Ecto neural progenitor cell (in vitro differentiated cells): ENCODE measurements at regions not wholly inside any gene's neighbourhood (a gene's known extent, or its start where the extent isn't known, plus 50 kb on each side); places are given as distances from the start of the nearest gene placed in this dataset.

ENCODE experiments used
- DNase-seq: peaks from one replicate; pipeline ENCODE4 v3.0.0-alpha.2; 2018; ENCODE audit warnings: low spot score

DNA sequence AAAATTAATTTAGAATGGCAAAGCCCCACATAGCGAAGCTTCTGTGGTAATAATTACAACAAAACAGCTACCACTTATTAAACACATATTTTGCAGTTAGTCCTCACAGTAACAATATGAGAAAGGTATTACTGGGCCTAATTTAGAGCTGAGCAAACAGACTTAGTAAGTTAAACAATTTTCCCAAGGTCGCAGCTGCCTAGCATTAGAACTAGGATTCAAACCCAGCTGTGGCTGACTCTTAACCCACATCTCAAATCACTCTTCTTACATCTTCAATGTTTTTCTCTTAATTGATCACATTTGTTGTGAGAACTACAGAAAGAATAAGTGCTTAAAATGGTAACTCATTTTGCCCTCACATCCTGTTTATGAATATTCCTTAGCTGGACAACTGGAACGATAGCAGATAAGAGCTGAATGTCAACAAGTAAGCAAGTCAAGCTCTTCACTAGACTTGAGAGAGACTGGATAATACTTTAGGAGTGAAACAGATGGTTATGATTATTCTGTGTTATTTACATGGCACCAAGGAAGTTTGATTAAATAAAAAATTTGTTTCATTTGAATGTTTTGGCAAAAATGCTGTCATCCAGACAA lies 59.4 kb upstream of the TMEM17 start:
- no peak for DNase-seq

GRCh38 chr2:62564380-62565137 lies 58.6 kb upstream of the TMEM17 start:
- DNase-seq, result no peak

- no peak for DNase-seq
Measured at GRCh38 chr2:62561586-62561985, 55.6 kb upstream of the TMEM17 start.

DNA sequence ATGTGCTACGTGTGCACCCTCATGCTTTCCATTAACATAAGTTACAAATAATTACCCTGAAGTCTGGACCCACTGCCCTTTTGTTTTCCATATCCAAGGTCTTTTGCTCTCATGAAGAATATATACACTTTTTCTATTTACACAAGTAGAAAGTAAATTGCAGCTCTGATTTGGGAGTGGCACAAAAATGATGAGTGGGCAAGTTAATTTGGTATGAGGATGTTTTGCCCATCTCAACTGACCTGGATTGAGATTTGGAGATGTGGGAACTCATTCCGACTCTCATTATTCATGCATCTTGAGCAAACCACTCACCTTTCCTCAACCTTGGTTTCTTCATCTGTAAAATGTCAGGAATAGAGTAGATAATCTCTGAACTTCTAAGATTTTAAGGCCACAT lies 53.6 kb upstream of the TMEM17 start:
- no peak for DNase-seq

GRCh38 chr2:62558743-62559142 lies 52.7 kb upstream of the TMEM17 start:
- DNase-seq, result no peak

DNA sequence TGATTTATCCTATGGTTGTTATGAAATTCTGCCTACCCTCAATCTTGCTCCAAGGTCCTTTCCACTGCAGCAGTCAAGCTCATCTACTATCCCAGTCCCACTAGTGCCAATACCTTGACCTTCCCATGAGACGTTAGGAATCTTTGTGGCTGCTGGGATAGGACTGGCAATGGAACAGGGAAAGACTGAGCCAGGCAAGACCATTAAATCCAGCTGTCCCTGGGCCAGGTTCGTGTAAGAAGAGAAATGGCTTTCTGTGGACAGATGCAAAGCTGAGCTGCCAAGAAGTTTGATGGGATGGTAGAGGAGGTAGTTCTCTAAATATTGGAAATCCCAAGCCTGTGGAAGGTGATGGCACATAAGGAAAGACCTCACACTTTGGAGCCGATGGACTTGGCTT lies 50.1 kb upstream of the TMEM17 start:
- DNase-seq, result no peak
